GM18511 (cell line): ENCODE measurements at regions not wholly inside any gene's neighbourhood (a gene's known extent, or its start where the extent isn't known, plus 50 kb on each side); places are given as distances from the start of the nearest gene placed in this dataset.
A peak's percentile ranks its signal among the peaks of the same experiment; 100 is the strongest.
"Not testable (repeated sequence)": the region's sequence is repeated elsewhere in the genome, so short reads cannot be mapped to it uniquely, and the experiment has no call there.

Experiments used
- ATAC-seq: cut with Tn5 transposase; IDR thresholded peaks from one replicate; pipeline ENCODE4 v1.9.1; 2021; ENCODE audit warnings: mild to moderate bottlenecking, moderate library complexity; ENCODE audit not compliant: unreplicated experiment

- ATAC-seq: no peak
Measured at GRCh38 chrX:34406580-34406979, 250.5 kb downstream of the TMEM47 start.

- no peak for ATAC-seq
Measured at GRCh38 chrX:34404386-34405070, 252.6 kb downstream of the TMEM47 start.

GRCh38 chrX:34401411-34401810, 255.7 kb downstream of the TMEM47 start:
- no peak for ATAC-seq

GRCh38 chrX:34382416-34382815, 250.3 kb upstream of the FAM47A start:
- no peak for ATAC-seq

GRCh38 chrX:34381241-34381640, 249.1 kb upstream of the FAM47A start:
- ATAC-seq: no peak

- ATAC-seq: no peak
Measured at GRCh38 chrX:34379891-34380290, 247.8 kb upstream of the FAM47A start.

GRCh38 chrX:34377645-34378044, 245.5 kb upstream of the FAM47A start:
- no peak for ATAC-seq

- no peak for ATAC-seq
Measured at GRCh38 chrX:34371754-34372153, 239.6 kb upstream of the FAM47A start.

GRCh38 chrX:34365471-34365870, 233.4 kb upstream of the FAM47A start:
- no peak for ATAC-seq

GRCh38 chrX:34350561-34351335, 218.6 kb upstream of the FAM47A start:
- ATAC-seq: no peak

GRCh38 chrX:34343001-34343400, 210.9 kb upstream of the FAM47A start:
- no peak for ATAC-seq

- ATAC-seq: no peak
Measured at GRCh38 chrX:34341814-34342213, 209.7 kb upstream of the FAM47A start.

GRCh38 chrX:34341258-34341657, 209.1 kb upstream of the FAM47A start:
- no peak for ATAC-seq

- ATAC-seq: no peak
Measured at GRCh38 chrX:34338046-34338445, 205.9 kb upstream of the FAM47A start.

- not testable (repeated sequence) for ATAC-seq
Measured at GRCh38 chrX:34335376-34335775, 203.3 kb upstream of the FAM47A start.

GRCh38 chrX:34332334-34332733, 200.2 kb upstream of the FAM47A start:
- no peak for ATAC-seq

- no peak for ATAC-seq
Measured at GRCh38 chrX:34325460-34325859, 193.3 kb upstream of the FAM47A start.

- not testable (repeated sequence) for ATAC-seq
Measured at GRCh38 chrX:34320424-34320823, 188.3 kb upstream of the FAM47A start.

- peak; percentile 56 for ATAC-seq
Measured at GRCh38 chrX:34300871-34301270, 168.8 kb upstream of the FAM47A start.

GRCh38 chrX:34299451-34299967, 167.4 kb upstream of the FAM47A start:
- no peak for ATAC-seq

GRCh38 chrX:34294665-34295064, 162.6 kb upstream of the FAM47A start:
- no peak for ATAC-seq

- no peak for ATAC-seq
Measured at GRCh38 chrX:34288782-34289181, 156.7 kb upstream of the FAM47A start.
